PC-3 (cell line): ENCODE measurements at regions not wholly inside any gene's neighbourhood (a gene's known extent, or its start where the extent isn't known, plus 50 kb on each side); places are given as distances from the start of the nearest gene placed in this dataset.
A peak's percentile ranks its signal among the peaks of the same experiment; 100 is the strongest.

ENCODE experiments used
- ATAC-seq: fragments of 200-7000 bp; cut with Tn5 transposase; 2 replicates; pipeline ENCODE4 v1.9.1; 2020; ENCODE audit warnings: mild to moderate bottlenecking, moderate library complexity
- BruUV-seq: library from RNA; stranded (reverse); fragments of 400-500 nt; replicated peaks from 2 replicates; lab custom pipeline; 2021; lab: Mats Ljungman, UMichigan
- CTCF ChIA-PET: fragments of 300-600 bp; sonication (Branson Sonifier 250); formaldehyde crosslinking; loops from one replicate; lab custom pipeline; 2022; ENCODE audit warnings: antibody characterized with exemption; lab: Charles Lee
- POLR2A ChIA-PET: fragments of 300-600 bp; sonication (Branson Sonifier 250); formaldehyde crosslinking; loops from one replicate; lab custom pipeline; 2022; ENCODE audit warnings: antibody characterized with exemption; ENCODE audit not compliant: unreplicated experiment; lab: Charles Lee
- DNase-seq: peaks from one replicate; pipeline ENCODE4 v3.0.0-alpha.2; 2015
- H2AFZ ChIP-seq: fragments of 300-600 bp; sonication (generic); 2 replicates; pipeline ENCODE4 v1.6.0; 2016; ENCODE audit warnings: antibody characterized with exemption, low read length
- H3F3A ChIP-seq: fragments of 300-600 bp; sonication (generic); one replicate; pipeline ENCODE4 v1.6.0; 2017; ENCODE audit warnings: antibody characterized with exemption, low read length, control low read depth, mild to moderate bottlenecking; ENCODE audit not compliant: unreplicated experiment
- H3K27ac ChIP-seq: fragments of 300-600 bp; sonication (generic); 2 replicates; pipeline ENCODE4 v1.5.1; 2016; ENCODE audit warnings: mild to moderate bottlenecking, low read length
- H3K27me3 ChIP-seq: fragments of 300-600 bp; sonication (generic); 2 replicates; pipeline ENCODE4 v1.6.1; 2016; ENCODE audit warnings: low read length, mixed read lengths
- H3K36me3 ChIP-seq: fragments of 300-600 bp; sonication (generic); 2 replicates; pipeline ENCODE4 v1.6.1; 2016; ENCODE audit warnings: low read depth, mixed run types, low read length, mixed read lengths
- H3K4me1 ChIP-seq: fragments of 300-600 bp; sonication (generic); 2 replicates; pipeline ENCODE4 v1.5.1; 2016; ENCODE audit warnings: low read length; ENCODE audit not compliant: insufficient read depth
- H3K4me2 ChIP-seq: fragments of 300-600 bp; sonication (generic); 2 replicates; pipeline ENCODE4 v1.6.0; 2016; ENCODE audit warnings: low read length
- H3K4me3 ChIP-seq: fragments of 300-600 bp; sonication (generic); 2 replicates; pipeline ENCODE4 v1.5.1; 2016; ENCODE audit warnings: mild to moderate bottlenecking, low read length, mixed read lengths
- H3K79me2 ChIP-seq: fragments of 300-600 bp; sonication (generic); 2 replicates; pipeline ENCODE4 v1.6.1; 2017; ENCODE audit warnings: low read length, mixed read lengths
- H3K9ac ChIP-seq: fragments of 300-600 bp; sonication (generic); 2 replicates; pipeline ENCODE4 v1.6.0; 2016; ENCODE audit warnings: mild to moderate bottlenecking, low read length
- H3K9me2 ChIP-seq: fragments of 300-600 bp; sonication (generic); replicated peaks from 2 replicates; pipeline ENCODE4 v1.6.1; 2016; ENCODE audit warnings: mixed run types, low read length, mixed read lengths
- H3K9me3 ChIP-seq: fragments of 300-600 bp; sonication (generic); 2 replicates; pipeline ENCODE4 v1.6.1; 2016; ENCODE audit warnings: low read length, mixed read lengths
- H4K20me1 ChIP-seq: fragments of 300-600 bp; sonication (generic); 2 replicates; pipeline ENCODE4 v1.6.1; 2016; ENCODE audit warnings: low read length, mixed read lengths
- CTCF ChIP-seq: fragments of 300-600 bp; sonication (generic); conservative IDR thresholded peaks from 2 replicates; pipeline ENCODE4 v1.5.1; 2017; ENCODE audit warnings: antibody characterized with exemption, low read depth, mild to moderate bottlenecking, low read length
- EZH2 ChIP-seq: fragments of 300-600 bp; sonication (generic); IDR thresholded peaks from one replicate; pipeline ENCODE4 v1.6.1; 2017; ENCODE audit warnings: antibody characterized with exemption, mild to moderate bottlenecking, low read length; ENCODE audit not compliant: unreplicated experiment
- EZH2phosphoT487 ChIP-seq: fragments of 300-600 bp; sonication (generic); IDR thresholded peaks from 2 replicates; pipeline ENCODE4 v1.6.1; 2018; ENCODE audit warnings: mild to moderate bottlenecking, antibody characterized with exemption, low read length, borderline replicate concordance
- intact Hi-C: fragments of 100-400 bp; cut with micrococcal nuclease; formaldehyde crosslinking; loops from 2 replicates; pipeline ENCODE4 v1.9.0; 2023

GRCh38 chr15:97235611-97235985, 724.9 kb upstream of the ARRDC4 start:
- no TSS peak for BruUV-seq
- no peaks in the 10 kb centered on the region for H4K20me1 ChIP-seq
- H2AFZ ChIP-seq, result no peak overlapping the region
- H3K4me2 ChIP-seq, result peak overlapping the region; percentile 51
- no peaks in the 10 kb centered on the region for H3K79me2 ChIP-seq
- H3K27ac ChIP-seq, result no peak overlapping the region
- no peaks in the 10 kb centered on the region for H3K9me3 ChIP-seq
- peak overlapping the region; percentile 11; the same call in 1 of the 2 replicates for H3K4me3 ChIP-seq
- H3K9ac ChIP-seq, result no peak overlapping the region
- TF ChIP-seq CTCF, result no peak; the same call in 1 of the 2 replicates
- no peak for TF ChIP-seq EZH2phosphoT487
- TF ChIP-seq EZH2, result no peak
- no peaks in the 10 kb centered on the region for H3K9me2 ChIP-seq
- H3K36me3 ChIP-seq, result no peaks in the 10 kb centered on the region
- CTCF ChIA-PET, result no interaction called here
- H3K4me1 ChIP-seq, result no peaks in the 10 kb centered on the region
- POLR2A ChIA-PET, result no interaction called here
- no peaks in the 10 kb centered on the region for H3F3A ChIP-seq
- H3K27me3 ChIP-seq, result peaks cover 55% of the 10 kb centered on the region
- DNase-seq (no peak), ATAC-seq (no peak)
- intact Hi-C loops, result loop anchor here (5.0 to 10.0 kb wide), 3 partner anchors 881 to 1978 kb away; no protein-coding TSS in a partner anchor

- no peak for DNase-seq
- CTCF ChIA-PET, result no interaction called here
These were observed 724.4 kb upstream of the ARRDC4 start for GRCh38 chr15:97236140-97236539.

More at GRCh38 chr15:97236140-97236539, 724.4 kb upstream of the ARRDC4 start:
- Histone ChIP-seq H3K27me3 (peaks cover 55% of the 10 kb centered on the region), H3K79me2 (no peaks in the 10 kb centered on the region), H3K9ac (no peak overlapping the region), H3K36me3 (no peaks in the 10 kb centered on the region), H2AFZ (no peak overlapping the region), H4K20me1 (no peaks in the 10 kb centered on the region), H3K9me2 (no peaks in the 10 kb centered on the region), H3K9me3 (no peaks in the 10 kb centered on the region), H3K4me3 (no peak overlapping the region), H3K4me1 (no peaks in the 10 kb centered on the region), H3K4me2 (peak overlapping the region; percentile 51; the same call in 1 of the 2 replicates), H3F3A (no peaks in the 10 kb centered on the region), H3K27ac (no peak overlapping the region)
- POLR2A ChIA-PET, result no interaction called here
- no peak for ATAC-seq
- no TSS peak for BruUV-seq
- intact Hi-C loops, result loop anchor here (5.0 to 10.0 kb wide), 3 partner anchors 881 to 1979 kb away; no protein-coding TSS in a partner anchor
- TF ChIP-seq CTCF (no peak), EZH2phosphoT487 (no peak), EZH2 (no peak)
